Progenitor cell of endocrine pancreas (in vitro differentiated cells): ENCODE measurements at regions not wholly inside any gene's neighbourhood (a gene's known extent, or its start where the extent isn't known, plus 50 kb on each side); places are given as distances from the start of the nearest gene placed in this dataset.

Experiments used
- DNase-seq: peaks from one replicate; pipeline ENCODE4 v3.0.0; 2021; ENCODE audit warnings: low spot score; ENCODE audit not compliant: unreplicated experiment
- H3K27ac Mint-ChIP-seq: 2 replicates; pipeline ENCODE4 v1.8.0; 2021; ENCODE audit warnings: mild to moderate bottlenecking, moderate library complexity, mixed read lengths
- H3K27me3 Mint-ChIP-seq: 2 replicates; pipeline ENCODE4 v1.8.0; 2021; ENCODE audit warnings: mixed read lengths
- H3K36me3 Mint-ChIP-seq: 2 replicates; pipeline ENCODE4 v1.8.0; 2022; ENCODE audit warnings: mixed read lengths; ENCODE audit not compliant: insufficient read depth
- H3K4me1 Mint-ChIP-seq: 2 replicates; pipeline ENCODE4 v1.8.0; 2021; ENCODE audit warnings: low read depth, mixed read lengths
- H3K4me3 Mint-ChIP-seq: 2 replicates; pipeline ENCODE4 v1.8.0; 2021; ENCODE audit warnings: low read depth, mild to moderate bottlenecking, moderate library complexity, mixed read lengths
- H3K9me3 Mint-ChIP-seq: 2 replicates; pipeline ENCODE4 v1.8.0; 2021; ENCODE audit warnings: low read depth, mixed read lengths
- CTCF ChIP-seq: fragments of 200-600 bp; sonication (generic); IDR thresholded peaks from one replicate; pipeline ENCODE4 v1.5.0; 2021; ENCODE audit warnings: antibody characterized with exemption, mild to moderate bottlenecking; ENCODE audit not compliant: unreplicated experiment

- Mint-ChIP-seq H3K4me3 (no peak overlapping the region), H3K9me3 (no peaks in the 10 kb centered on the region), H3K36me3 (no peaks in the 10 kb centered on the region), H3K4me1 (no peaks in the 10 kb centered on the region), H3K27me3 (peaks cover 18% of the 10 kb centered on the region), H3K27ac (no peak overlapping the region)
- TF ChIP-seq CTCF = no peak
- no peak for DNase-seq
Observed at GRCh38 chr1:110752941-110753725, 78.4 kb upstream of the KCNA3 start.

- H3K9me3 Mint-ChIP-seq = no peaks in the 10 kb centered on the region
- no peak overlapping the region for H3K27ac Mint-ChIP-seq
- peaks cover 9% of the 10 kb centered on the region for H3K27me3 Mint-ChIP-seq
- no peaks in the 10 kb centered on the region for H3K4me1 Mint-ChIP-seq
- no peak for DNase-seq
- no peak overlapping the region for H3K4me3 Mint-ChIP-seq
- TF ChIP-seq CTCF = no peak
- no peaks in the 10 kb centered on the region for H3K36me3 Mint-ChIP-seq
Observed at GRCh38 chr1:110750562-110750961, 75.8 kb upstream of the KCNA3 start.

- DNase-seq = no peak
- no peak overlapping the region for H3K4me3 Mint-ChIP-seq
- H3K27me3 Mint-ChIP-seq = peaks cover 11% of the 10 kb centered on the region
- H3K4me1 Mint-ChIP-seq = no peaks in the 10 kb centered on the region
- H3K36me3 Mint-ChIP-seq = no peaks in the 10 kb centered on the region
- no peak for TF ChIP-seq CTCF
- H3K9me3 Mint-ChIP-seq = no peaks in the 10 kb centered on the region
- H3K27ac Mint-ChIP-seq = no peak overlapping the region
Observed at GRCh38 chr1:110749960-110750359, 75.2 kb upstream of the KCNA3 start.

GRCh38 chr1:110746644-110747259, 72.0 kb upstream of the KCNA3 start:
- DNase-seq = peak; percentile 60
- no peaks in the 10 kb centered on the region for H3K36me3 Mint-ChIP-seq
- TF ChIP-seq CTCF = no peak

GRCh38 chr1:110743397-110743796, 68.7 kb upstream of the KCNA3 start:
- no peaks in the 10 kb centered on the region for H3K4me1 Mint-ChIP-seq

More at GRCh38 chr1:110746644-110747259, 72.0 kb upstream of the KCNA3 start:
- no peak overlapping the region for H3K4me3 Mint-ChIP-seq
- H3K4me1 Mint-ChIP-seq = no peaks in the 10 kb centered on the region
- H3K27ac Mint-ChIP-seq = no peak overlapping the region
- peaks cover 23% of the 10 kb centered on the region for H3K27me3 Mint-ChIP-seq
- H3K9me3 Mint-ChIP-seq = no peaks in the 10 kb centered on the region

More at GRCh38 chr1:110743397-110743796, 68.7 kb upstream of the KCNA3 start:
- Mint-ChIP-seq H3K27me3 (peaks cover 22% of the 10 kb centered on the region), H3K27ac (no peak overlapping the region), H3K36me3 (no peaks in the 10 kb centered on the region), H3K9me3 (no peaks in the 10 kb centered on the region), H3K4me3 (no peak overlapping the region)
- no peak for DNase-seq
- TF ChIP-seq CTCF = no peak
